WI38 (cell line): ENCODE measurements at regions not wholly inside any gene's neighbourhood (a gene's known extent, or its start where the extent isn't known, plus 50 kb on each side); places are given as distances from the start of the nearest gene placed in this dataset.

Experiments
- H3K4me3 ChIP-seq: 2 replicates; pipeline ENCODE4 v1.5.1; 2011; ENCODE audit warnings: low read depth, mild to moderate bottlenecking, control low read depth, low read length
- CTCF ChIP-seq: IDR thresholded peaks from 2 replicates; pipeline ENCODE4 v1.5.1; 2012; ENCODE audit warnings: low read depth, mild to moderate bottlenecking, control low read depth, low read length

GRCh38 chr20:11064946-11065345, 391.1 kb upstream of the JAG1 start:
- no peak overlapping the region for H3K4me3 ChIP-seq
- TF ChIP-seq CTCF: no peak

GRCh38 chr20:11067359-11067758, 393.6 kb upstream of the JAG1 start:
- no peak for TF ChIP-seq CTCF
- no peak overlapping the region for H3K4me3 ChIP-seq

GRCh38 chr20:11072982-11073381, 399.2 kb upstream of the JAG1 start:
- no peak overlapping the region for H3K4me3 ChIP-seq
- TF ChIP-seq CTCF: no peak

GRCh38 chr20:11076434-11077105, 402.8 kb upstream of the JAG1 start:
- TF ChIP-seq CTCF: no peak
- H3K4me3 ChIP-seq: no peak overlapping the region

- no peak for TF ChIP-seq CTCF
- H3K4me3 ChIP-seq: no peak overlapping the region
These were observed 403.4 kb upstream of the JAG1 start for GRCh38 chr20:11077226-11077625.

GRCh38 chr20:11080010-11080409, 406.2 kb upstream of the JAG1 start:
- no peak overlapping the region for H3K4me3 ChIP-seq

More at GRCh38 chr20:11080010-11080409, 406.2 kb upstream of the JAG1 start:
- TF ChIP-seq CTCF: no peak
